ENCODE measurements at regions not wholly inside any gene's neighbourhood (a gene's known extent, or its start where the extent isn't known, plus 50 kb on each side); places are given as distances from the start of the nearest gene placed in this dataset.

GRCh38 chr1:68608289-68608688 is 111.4 kb upstream of the DEPDC1 start:
- no peak for TF ChIP-seq CTCF (IDR thresholded peaks at IDR 0.05 in 4 of 5, conservative IDR thresholded peaks at IDR 0.05 in 1 of 5)
- TF ChIP-seq POLR2A (IDR thresholded peaks at IDR 0.05), result no peak

Measured in gastrocnemius medialis (tissue), 4 donors.